AG09319 (cell line): ENCODE measurements at regions not wholly inside any gene's neighbourhood (a gene's known extent, or its start where the extent isn't known, plus 50 kb on each side); places are given as distances from the start of the nearest gene placed in this dataset.

ENCODE experiments used
- DNase-seq: peaks from one replicate; pipeline ENCODE4 v3.0.0-alpha.2; 2010; ENCODE audit warnings: low read depth; ENCODE audit errors: extremely low read depth
- CTCF ChIP-seq: IDR thresholded peaks from 2 replicates; pipeline ENCODE4 v1.5.1; 2011; ENCODE audit warnings: low read depth, mild to moderate bottlenecking, inconsistent platforms, low read length, moderate library complexity

- TF ChIP-seq CTCF: no peak
- no peak for DNase-seq
Measured at GRCh38 chrX:142149919-142150318, 55.2 kb downstream of the MAGEC2 start.

GRCh38 chrX:142134533-142134932 lies 70.6 kb downstream of the MAGEC2 start:
- no peak for DNase-seq
- TF ChIP-seq CTCF: no peak

- DNase-seq: no peak
- TF ChIP-seq CTCF: no peak
Measured at GRCh38 chrX:142096253-142096652, 108.8 kb downstream of the MAGEC2 start.

- TF ChIP-seq CTCF: no peak
- DNase-seq: no peak
Measured at GRCh38 chrX:142095651-142096245, 109.3 kb downstream of the MAGEC2 start.

- DNase-seq: no peak
- TF ChIP-seq CTCF: peak; percentile 8
Measured at GRCh38 chrX:142089193-142089592, 115.9 kb downstream of the MAGEC2 start.

GRCh38 chrX:142084611-142085010 lies 120.5 kb downstream of the MAGEC2 start:
- TF ChIP-seq CTCF: no peak

GRCh38 chrX:142076633-142077032 lies 128.5 kb downstream of the MAGEC2 start:
- DNase-seq: no peak
- no peak for TF ChIP-seq CTCF

More at GRCh38 chrX:142084611-142085010, 120.5 kb downstream of the MAGEC2 start:
- DNase-seq: no peak
